ENCODE measurements at regions not wholly inside any gene's neighbourhood (a gene's known extent, or its start where the extent isn't known, plus 50 kb on each side); places are given as distances from the start of the nearest gene placed in this dataset.

DNA sequence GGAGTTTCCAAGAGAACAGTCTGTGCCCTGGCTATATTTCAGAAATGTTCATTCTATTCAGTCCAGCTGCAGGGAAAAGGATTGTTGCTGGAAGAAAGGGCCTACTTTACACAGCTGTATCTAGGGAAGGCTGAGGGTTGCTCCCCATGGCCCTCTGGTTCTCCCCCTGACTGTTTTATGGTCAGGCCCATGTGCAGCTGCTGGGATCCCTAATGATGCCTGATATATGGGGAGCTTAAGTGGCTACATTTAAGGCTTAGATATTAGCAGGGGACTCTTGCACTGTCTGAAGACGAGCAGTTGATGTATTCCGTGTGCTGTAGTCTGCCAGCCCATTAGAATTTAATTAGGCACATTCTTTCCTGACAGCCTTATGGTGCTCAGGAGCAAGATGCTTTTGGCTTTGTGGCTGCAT lies 72.0 kb downstream of the FAM43A start:
- H3K23me2 ChIP-seq (ENCODE audit: insufficient read length, low read depth, low read length, poor library complexity, severe bottlenecking), result no peaks in the 10 kb centered on the region
- H2BK5ac ChIP-seq (ENCODE audit: insufficient read length, low read length), result no peak overlapping the region
- no peaks in the 10 kb centered on the region for H3K27me3 ChIP-seq (ENCODE audit: insufficient read depth, low read length)
- no peak overlapping the region for H3K4me2 ChIP-seq (ENCODE audit: insufficient read depth, insufficient read length, low read length)
- H4K5ac ChIP-seq (ENCODE audit: insufficient read length, low read depth, low read length), result no peak overlapping the region
- H3K4me1 ChIP-seq (ENCODE audit: insufficient read depth, low read length), result no peaks in the 10 kb centered on the region
- no peaks in the 10 kb centered on the region for H3K9me3 Mint-ChIP-seq
- H2AK5ac ChIP-seq (ENCODE audit: insufficient read length, low read length), result no peak overlapping the region
- no peak overlapping the region for H4K8ac ChIP-seq (replicated peaks; ENCODE audit: insufficient read length, low read depth, low read length)
- no peaks in the 10 kb centered on the region for H3K79me2 ChIP-seq (ENCODE audit: insufficient read depth, low read length)
- no peak overlapping the region for H2BK15ac ChIP-seq (ENCODE audit: low read depth, low read length)
- H3K18ac ChIP-seq (ENCODE audit: insufficient read length, low read depth, low read length), result no peak overlapping the region
- H3K4me1 Mint-ChIP-seq, result peaks cover 17 to 25% of the 10 kb centered on the region in 2 experiments
- H3K27me3 Mint-ChIP-seq (ENCODE audit: low read depth), result peaks cover 9% of the 10 kb centered on the region
- no peak overlapping the region for H4K91ac ChIP-seq (ENCODE audit: insufficient read length, low read depth, low read length)
- H3K56ac ChIP-seq (ENCODE audit: insufficient read length, low read depth, low read length), result no peak overlapping the region
- no peak overlapping the region for H2BK120ac ChIP-seq (ENCODE audit: low read depth, low read length, poor library complexity, severe bottlenecking)
- H3K14ac ChIP-seq (ENCODE audit: insufficient read depth, low read length), result no peak overlapping the region
- H3K9me3 ChIP-seq (ENCODE audit: control insufficient read depth, low read depth, low read length), result no peaks in the 10 kb centered on the region
- H2AFZ ChIP-seq (ENCODE audit: low read length), result no peak overlapping the region
- H3K36me3 Mint-ChIP-seq (ENCODE audit: insufficient read depth in 1 of 3, low read depth in 3 of 3), result no peaks in the 10 kb centered on the region; a peak in 1 of 7 replicates
- no peak overlapping the region for H3K27ac Mint-ChIP-seq
- H4K20me1 ChIP-seq (ENCODE audit: control insufficient read depth, insufficient read depth, insufficient read length), result no peaks in the 10 kb centered on the region
- TF ChIP-seq CTCF (conservative IDR thresholded peaks at IDR 0.05), result no peak
- H3K79me1 ChIP-seq (ENCODE audit: insufficient read depth, low read depth, low read length, poor library complexity, severe bottlenecking), result no peaks in the 10 kb centered on the region
- WGBS (ENCODE audit: extremely low coverage, insufficient read length, low lambda C conversion rate), result no CpG with 5 or more reads among the region's 2 CpGs
- H2BK12ac ChIP-seq (ENCODE audit: insufficient read length, low read depth, low read length), result no peak overlapping the region
- no peak overlapping the region for H2BK20ac ChIP-seq (ENCODE audit: low read depth, low read length, poor library complexity, severe bottlenecking)
- no peak for DNase-seq
- H3K9ac ChIP-seq (ENCODE audit: extremely low read depth, insufficient read length, low read length), result no peak overlapping the region
- no peak overlapping the region for H3K27ac ChIP-seq (ENCODE audit: insufficient read length, low read depth, low read length)
- H3K4me3 Mint-ChIP-seq, result no peak overlapping the region
- H3T11ph ChIP-seq (ENCODE audit: low read length), result no peak overlapping the region
- H3K4ac ChIP-seq (ENCODE audit: low read depth, low read length), result no peak overlapping the region
- H3K23ac ChIP-seq (ENCODE audit: insufficient read length, low read depth, low read length), result no peak overlapping the region
